ENCODE measurements at regions not wholly inside any gene's neighbourhood (a gene's known extent, or its start where the extent isn't known, plus 50 kb on each side); places are given as distances from the start of the nearest gene placed in this dataset.

- Histone ChIP-seq H3K9me3 (replicated peaks; ENCODE audit: control insufficient read depth, insufficient read depth, low read length) (no peaks in the 10 kb centered on the region), H3K4me2 (ENCODE audit: insufficient read depth, low read length) (no peak overlapping the region), H3K79me2 (ENCODE audit: control insufficient read depth, insufficient read depth, low read length) (no peaks in the 10 kb centered on the region), H3K27me3 (ENCODE audit: control insufficient read depth in 2 of 2, insufficient read depth in 2 of 2, low read length in 2 of 2) (no peaks in the 10 kb centered on the region), H2AFZ (ENCODE audit: low read depth, low read length) (no peak overlapping the region), H3K9ac (replicated peaks; ENCODE audit: extremely low read depth, insufficient read depth, low read length) (no peak overlapping the region), H3K36me3 (ENCODE audit: control insufficient read depth in 2 of 2, extremely low read depth in 1 of 2, insufficient read depth in 2 of 2, low read length in 2 of 2) (no peaks in the 10 kb centered on the region), H3K27ac (ENCODE audit: insufficient read depth, low read depth, low read length) (no peak overlapping the region), H4K20me1 (replicated peaks; ENCODE audit: control insufficient read depth, extremely low read depth, insufficient read depth, low read length) (no peaks in the 10 kb centered on the region), H3K4me3 (replicated peaks in 1 of 3; ENCODE audit: insufficient read depth in 1 of 3, low read depth in 1 of 3, low read length in 3 of 3) (no peak overlapping the region), H3K4me1 (ENCODE audit: control insufficient read depth, extremely low read depth, insufficient read depth, low read length) (no peaks in the 10 kb centered on the region), H3K9me1 (replicated peaks; ENCODE audit: control insufficient read depth, extremely low read depth, insufficient read depth, low read length) (no peaks in the 10 kb centered on the region)
- FAIRE-seq = no peak
- TF ChIP-seq MAX (IDR thresholded peaks at IDR 0.05; ENCODE audit: insufficient read depth, insufficient read length) = no peak
- no peak for TF ChIP-seq JUN (IDR thresholded peaks at IDR 0.05; ENCODE audit: borderline replicate concordance, insufficient read depth, insufficient read length, low read depth)
- TF ChIP-seq POLR2AphosphoS5 (IDR thresholded peaks at IDR 0.05; ENCODE audit: insufficient read depth, low read depth, low read length) = no peak
- no peak for TF ChIP-seq EZH2 (IDR thresholded peaks at IDR 0.05; ENCODE audit: borderline replicate concordance, low read depth, low read length, severe bottlenecking)
- TF ChIP-seq FOS (IDR thresholded peaks at IDR 0.05; ENCODE audit: borderline replicate concordance, insufficient read depth, low read length) = no peak
- TF ChIP-seq MYC (IDR thresholded peaks at IDR 0.05; ENCODE audit: low read depth, low read length) = no peak
- no peak for TF ChIP-seq POLR2A (IDR thresholded peaks at IDR 0.05; ENCODE audit: low read depth, low read length)
- POLR2A ChIA-PET = no interaction called here
- intact Hi-C loops (cut with micrococcal nuclease) (no loop called here), dilution Hi-C loops (cut with MboI; ENCODE audit: extremely low pct_ligation_motif_present, low sequenced_read_pairs) (no loop called here)
- BruUV-seq (replicated peaks) = no TSS peak
- DNase-seq (ENCODE audit: low read depth, low spot score) = no peak
- CTCF ChIA-PET = interaction anchor here (1.1 to 1.2 kb wide), 3 partner anchors 14 to 36 kb away, joined by 3 read pairs; no protein-coding TSS in a partner anchor
Measured at GRCh38 chr3:8276506-8276905, 225.1 kb upstream of the LMCD1 start.

- POLR2A ChIA-PET = no interaction called here
- Histone ChIP-seq H3K9ac (replicated peaks; ENCODE audit: extremely low read depth, insufficient read depth, low read length) (no peak overlapping the region), H2AFZ (ENCODE audit: low read depth, low read length) (no peak overlapping the region), H4K20me1 (replicated peaks; ENCODE audit: control insufficient read depth, extremely low read depth, insufficient read depth, low read length) (no peaks in the 10 kb centered on the region), H3K36me3 (ENCODE audit: control insufficient read depth in 2 of 2, extremely low read depth in 1 of 2, insufficient read depth in 2 of 2, low read length in 2 of 2) (no peaks in the 10 kb centered on the region), H3K27ac (ENCODE audit: insufficient read depth, low read depth, low read length) (no peak overlapping the region), H3K4me1 (ENCODE audit: control insufficient read depth, extremely low read depth, insufficient read depth, low read length) (no peaks in the 10 kb centered on the region), H3K4me3 (replicated peaks in 1 of 3; ENCODE audit: insufficient read depth in 1 of 3, low read depth in 1 of 3, low read length in 3 of 3) (no peak overlapping the region), H3K27me3 (ENCODE audit: control insufficient read depth in 2 of 2, insufficient read depth in 2 of 2, low read length in 2 of 2) (no peaks in the 10 kb centered on the region), H3K9me3 (replicated peaks; ENCODE audit: control insufficient read depth, insufficient read depth, low read length) (no peaks in the 10 kb centered on the region), H3K9me1 (replicated peaks; ENCODE audit: control insufficient read depth, extremely low read depth, insufficient read depth, low read length) (no peaks in the 10 kb centered on the region), H3K79me2 (ENCODE audit: control insufficient read depth, insufficient read depth, low read length) (no peaks in the 10 kb centered on the region), H3K4me2 (ENCODE audit: insufficient read depth, low read length) (no peak overlapping the region)
- dilution Hi-C loops (cut with MboI; ENCODE audit: extremely low pct_ligation_motif_present, low sequenced_read_pairs) = no loop called here
- intact Hi-C loops (cut with micrococcal nuclease) = no loop called here
- BruUV-seq (replicated peaks) = no TSS peak
- CTCF ChIA-PET = no interaction called here
- TF ChIP-seq EZH2 (IDR thresholded peaks at IDR 0.05; ENCODE audit: borderline replicate concordance, low read depth, low read length, severe bottlenecking) (no peak), JUN (IDR thresholded peaks at IDR 0.05; ENCODE audit: borderline replicate concordance, insufficient read depth, insufficient read length, low read depth) (no peak), MAX (IDR thresholded peaks at IDR 0.05; ENCODE audit: insufficient read depth, insufficient read length) (no peak), GATA2 (IDR thresholded peaks at IDR 0.05; ENCODE audit: insufficient read depth, insufficient read length, low read depth, low read length) (no peak), POLR2AphosphoS5 (IDR thresholded peaks at IDR 0.05; ENCODE audit: insufficient read depth, low read depth, low read length) (no peak), CTCF (IDR thresholded peaks at IDR 0.05; ENCODE audit: extremely low read depth in 1 of 2, insufficient read depth in 1 of 2, low read depth in 1 of 2, low read length in 2 of 2) (no peak), POLR2A (IDR thresholded peaks at IDR 0.05; ENCODE audit: low read depth, low read length) (no peak), MYC (IDR thresholded peaks at IDR 0.05; ENCODE audit: low read depth, low read length) (no peak), FOS (IDR thresholded peaks at IDR 0.05; ENCODE audit: borderline replicate concordance, insufficient read depth, low read length) (no peak)
- DNase-seq (ENCODE audit: low read depth, low spot score) = no peak
- FAIRE-seq = no peak
Measured at GRCh38 chr3:8278448-8278847, 223.2 kb upstream of the LMCD1 start.

Data from endothelial cell of umbilical vein (primary cell).